NOMO-1 (cell line): ENCODE measurements at regions not wholly inside any gene's neighbourhood (a gene's known extent, or its start where the extent isn't known, plus 50 kb on each side); places are given as distances from the start of the nearest gene placed in this dataset.
"Not testable (repeated sequence)": the region's sequence is repeated elsewhere in the genome, so short reads cannot be mapped to it uniquely, and the experiment has no call there.

Source experiments
- DNase-seq, 2 experiments: peaks; one replicate each; lab custom pipeline; 2025; ENCODE audit not compliant: unreplicated experiment in 2 of 2; lab: John Stamatoyannopoulos, UW

- DNase-seq: no peak
These were observed 413.6 kb upstream of the GRM7 start for GRCh38 chr3:6447166-6447801.

DNA sequence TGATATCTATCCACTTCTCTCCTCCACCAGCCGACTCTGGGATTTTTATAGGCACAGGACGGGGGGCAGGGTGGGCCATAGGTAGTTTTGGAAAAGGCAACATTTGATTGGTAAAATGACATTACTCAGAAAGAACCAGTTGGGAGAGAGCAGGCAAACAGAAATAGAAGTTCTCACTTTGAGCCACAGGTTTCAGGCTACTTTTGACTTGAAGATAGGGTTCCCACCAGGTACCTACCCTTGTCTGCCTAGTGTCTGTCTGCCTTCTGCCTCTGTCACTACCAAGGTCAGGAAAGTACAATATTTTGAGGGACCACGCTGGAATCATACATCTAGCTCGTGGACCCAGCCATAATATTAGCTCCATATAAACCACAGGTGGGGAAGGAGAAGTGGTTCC lies 412.9 kb upstream of the GRM7 start:
- DNase-seq: no peak

DNA sequence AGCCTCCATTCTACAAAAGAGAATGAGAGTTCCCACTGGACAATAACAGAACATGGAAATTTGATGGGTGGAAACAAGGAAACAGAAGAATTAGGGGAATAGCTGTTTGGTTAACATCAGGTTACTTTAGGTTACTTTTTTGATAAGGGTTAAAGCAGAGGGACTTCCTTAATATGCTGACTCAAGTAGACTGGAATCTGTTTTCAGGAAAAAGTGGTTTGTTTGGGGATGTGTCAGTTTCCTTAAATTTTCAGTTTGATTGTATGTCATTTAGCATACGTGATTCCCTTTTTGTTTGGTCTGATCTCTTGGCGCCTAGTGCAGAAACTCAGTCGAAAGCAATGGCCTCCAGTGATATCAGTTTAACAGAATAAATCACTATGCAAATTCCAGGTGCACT lies 411.8 kb upstream of the GRM7 start:
- no peak for DNase-seq

GRCh38 chr3:6452974-6453373 lies 407.9 kb upstream of the GRM7 start:
- DNase-seq: no peak

GRCh38 chr3:6455031-6455430 lies 405.9 kb upstream of the GRM7 start:
- no peak for DNase-seq

- DNase-seq: no peak
These were observed 393.7 kb upstream of the GRM7 start for GRCh38 chr3:6467186-6467585.

DNA sequence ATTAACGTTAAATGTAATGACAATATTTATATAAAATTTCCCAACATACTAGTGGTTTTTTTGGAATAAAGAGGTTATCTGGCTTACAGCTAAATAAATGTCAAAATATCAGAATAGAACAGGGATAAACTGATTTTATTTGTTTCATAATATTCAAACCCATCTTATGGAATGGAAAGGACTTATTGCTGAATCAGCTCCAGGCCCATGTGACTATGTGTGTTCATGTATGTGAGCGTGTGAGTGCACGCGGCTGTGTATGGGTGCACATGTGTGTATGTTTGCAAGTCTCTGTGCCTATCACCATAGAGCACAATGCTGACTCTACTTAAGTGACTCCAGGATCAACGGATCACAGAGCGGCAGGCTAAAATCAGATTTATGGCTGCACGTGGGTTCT lies 392.3 kb upstream of the GRM7 start:
- DNase-seq: no peak

- DNase-seq: no peak
These were observed 389.2 kb upstream of the GRM7 start for GRCh38 chr3:6471744-6472143.

DNA sequence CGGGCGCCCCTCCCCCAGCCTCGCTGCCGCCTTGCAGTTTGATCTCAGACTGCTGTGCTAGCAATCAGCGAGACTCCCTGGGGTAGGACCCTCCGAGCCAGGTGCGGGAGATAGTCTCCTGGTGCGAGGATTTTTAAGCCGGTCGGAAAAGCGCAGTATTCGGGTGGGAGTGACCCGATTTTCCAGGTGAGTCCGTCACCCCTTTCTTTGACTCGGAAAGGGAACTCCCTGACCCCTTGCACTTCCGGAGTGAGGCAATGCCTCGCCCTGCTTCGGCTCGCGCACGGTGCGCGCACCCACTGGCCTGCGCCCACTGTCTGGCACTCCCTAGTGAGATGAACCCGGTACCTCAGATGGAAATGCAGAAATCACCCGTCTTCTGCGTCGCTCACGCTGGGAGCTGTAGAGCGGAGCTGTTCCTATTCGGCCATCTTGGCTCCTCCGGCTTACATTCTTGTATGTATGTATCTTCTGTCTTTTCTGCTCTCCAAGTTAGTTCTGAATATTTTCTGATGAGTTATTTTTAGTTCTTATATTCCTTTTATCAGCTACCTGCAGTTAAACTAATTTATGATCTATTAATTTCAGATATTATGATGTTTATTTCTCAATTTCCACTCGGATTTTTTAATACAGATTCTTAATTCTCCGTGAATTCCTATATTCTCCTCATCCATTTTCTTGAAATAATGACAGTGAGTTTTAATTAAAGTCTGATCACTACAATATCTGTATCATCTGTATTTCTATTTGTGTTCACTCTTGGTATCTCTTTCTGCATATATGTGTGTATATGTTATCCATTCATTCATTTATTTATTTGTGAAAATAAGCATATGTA lies 370.2 kb upstream of the GRM7 start:
- DNase-seq: not testable (repeated sequence)

DNA sequence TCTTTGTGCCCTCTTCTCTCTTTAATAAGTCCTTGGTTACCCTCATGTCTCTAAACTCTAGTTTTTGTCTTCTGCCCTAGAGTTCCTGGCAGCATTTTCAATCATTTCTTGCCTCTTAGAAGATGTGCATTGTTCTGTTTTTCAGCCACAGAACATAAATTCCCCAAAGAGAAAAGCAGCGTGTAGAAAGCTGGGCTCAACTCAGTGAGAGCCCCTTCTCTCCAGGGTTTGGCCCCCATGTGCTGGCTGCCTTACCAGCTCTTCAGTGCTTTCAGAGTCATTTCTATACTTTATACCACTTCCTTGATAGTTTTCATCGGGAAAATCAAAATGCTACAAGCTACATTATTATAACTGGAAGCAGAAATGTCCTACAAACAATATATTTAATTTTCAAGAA lies 369.1 kb upstream of the GRM7 start:
- no peak for DNase-seq

DNA sequence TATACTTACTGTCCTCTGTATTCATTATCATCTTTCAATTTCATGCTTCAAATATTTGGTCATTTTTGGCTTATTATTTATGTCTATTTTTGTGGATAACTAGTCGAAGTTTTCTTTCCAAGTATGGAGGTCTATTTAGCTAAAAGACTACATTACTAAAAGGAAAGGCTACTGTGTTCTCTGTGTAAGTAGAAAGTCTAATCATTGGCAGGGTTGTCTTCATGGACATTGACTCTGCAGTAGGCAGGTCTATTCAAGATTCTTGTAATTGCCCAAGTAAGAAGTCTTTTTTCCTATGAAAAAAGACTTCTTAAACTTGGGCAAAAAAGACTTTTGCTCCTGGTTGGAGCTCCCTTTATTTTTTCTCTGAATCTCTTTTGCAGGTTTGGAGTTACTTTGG lies 368.6 kb upstream of the GRM7 start:
- DNase-seq: no peak

- DNase-seq: not testable (repeated sequence)
These were observed 362.0 kb upstream of the GRM7 start for GRCh38 chr3:6498944-6499343.

DNA sequence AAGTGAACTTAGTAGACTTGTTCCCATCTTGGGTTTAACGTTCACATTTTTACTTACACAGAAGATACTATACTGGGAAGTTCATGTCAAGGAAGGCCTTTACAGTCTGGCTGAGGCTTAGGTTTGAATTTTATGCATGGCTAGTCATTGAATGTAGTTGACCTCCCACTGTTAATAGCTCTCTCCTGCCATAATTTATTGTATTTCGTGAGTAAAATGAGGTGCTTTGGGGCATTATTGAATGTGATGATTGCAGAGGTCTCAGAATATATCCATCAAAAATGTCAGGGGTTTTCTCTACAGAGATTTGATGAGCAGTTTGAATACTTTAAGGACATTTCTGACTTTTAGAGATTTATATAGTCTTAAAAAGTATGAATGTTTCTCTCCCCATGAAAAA lies 356.6 kb upstream of the GRM7 start:
- no peak for DNase-seq

- DNase-seq: no peak
These were observed 356.1 kb upstream of the GRM7 start for GRCh38 chr3:6504834-6505233.

GRCh38 chr3:6508410-6508759 lies 352.5 kb upstream of the GRM7 start:
- DNase-seq: no peak

GRCh38 chr3:6509576-6509975 lies 351.3 kb upstream of the GRM7 start:
- DNase-seq: no peak

GRCh38 chr3:6510713-6511112 lies 350.2 kb upstream of the GRM7 start:
- DNase-seq: no peak

DNA sequence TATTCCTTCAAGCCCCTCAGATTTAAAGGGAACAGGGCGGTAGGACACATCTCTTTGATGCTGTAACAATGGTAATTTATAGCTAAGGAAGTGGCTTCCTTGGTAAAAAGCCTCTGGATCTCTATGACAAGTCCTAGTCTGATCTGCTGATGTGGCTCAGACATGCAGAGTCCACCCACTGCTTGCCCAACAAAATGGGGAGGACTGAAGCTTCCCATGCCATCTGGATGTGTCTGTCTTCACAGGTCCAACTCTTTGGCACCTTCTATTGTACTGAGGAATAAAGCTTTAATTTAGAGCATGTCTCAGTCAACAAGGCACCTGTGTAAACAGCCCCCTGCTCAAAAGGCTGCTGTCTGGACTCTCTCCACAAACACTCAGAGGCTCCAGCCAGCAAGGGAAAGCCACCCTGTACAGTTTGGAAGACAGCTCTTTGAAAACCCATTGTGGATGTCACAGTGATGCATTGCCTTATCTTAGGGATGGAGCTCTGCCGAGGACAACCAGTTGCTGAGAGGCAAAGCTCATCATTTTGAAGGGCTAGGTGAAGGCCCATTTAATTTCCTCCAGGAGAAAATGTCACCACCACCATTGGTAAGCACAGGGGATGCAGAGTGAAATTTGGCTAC lies 348.6 kb upstream of the GRM7 start:
- no peak for DNase-seq

DNA sequence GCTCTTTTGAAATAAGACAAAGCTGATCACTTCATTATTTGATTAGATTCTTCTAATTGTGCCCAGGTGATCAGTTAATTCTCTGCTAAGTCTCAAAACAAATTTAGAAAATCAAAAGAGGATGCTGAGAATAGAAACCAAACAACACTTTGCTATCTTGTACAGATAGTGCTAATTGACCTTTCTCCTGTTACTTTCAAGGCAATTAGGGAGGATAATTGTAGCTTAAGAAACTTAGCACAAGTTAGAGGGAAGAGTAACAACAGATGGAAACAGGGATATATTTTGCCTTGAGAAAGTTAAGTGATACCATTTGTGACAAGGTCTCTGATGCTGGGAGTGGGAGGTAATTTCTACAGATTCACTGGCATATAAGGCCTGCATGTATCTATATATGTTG lies 344.8 kb upstream of the GRM7 start:
- no peak for DNase-seq

- DNase-seq: no peak
These were observed 344.2 kb upstream of the GRM7 start for GRCh38 chr3:6516694-6517093.

- no peak for DNase-seq
These were observed 342.1 kb upstream of the GRM7 start for GRCh38 chr3:6518709-6519345.
